NCI-H1436 (cell line): ENCODE measurements at regions not wholly inside any gene's neighbourhood (a gene's known extent, or its start where the extent isn't known, plus 50 kb on each side); places are given as distances from the start of the nearest gene placed in this dataset.
"Not testable (repeated sequence)": the region's sequence is repeated elsewhere in the genome, so short reads cannot be mapped to it uniquely, and the experiment has no call there.

Source experiments
- DNase-seq: peaks from one replicate; lab custom pipeline; 2025; lab: John Stamatoyannopoulos, UW

DNA sequence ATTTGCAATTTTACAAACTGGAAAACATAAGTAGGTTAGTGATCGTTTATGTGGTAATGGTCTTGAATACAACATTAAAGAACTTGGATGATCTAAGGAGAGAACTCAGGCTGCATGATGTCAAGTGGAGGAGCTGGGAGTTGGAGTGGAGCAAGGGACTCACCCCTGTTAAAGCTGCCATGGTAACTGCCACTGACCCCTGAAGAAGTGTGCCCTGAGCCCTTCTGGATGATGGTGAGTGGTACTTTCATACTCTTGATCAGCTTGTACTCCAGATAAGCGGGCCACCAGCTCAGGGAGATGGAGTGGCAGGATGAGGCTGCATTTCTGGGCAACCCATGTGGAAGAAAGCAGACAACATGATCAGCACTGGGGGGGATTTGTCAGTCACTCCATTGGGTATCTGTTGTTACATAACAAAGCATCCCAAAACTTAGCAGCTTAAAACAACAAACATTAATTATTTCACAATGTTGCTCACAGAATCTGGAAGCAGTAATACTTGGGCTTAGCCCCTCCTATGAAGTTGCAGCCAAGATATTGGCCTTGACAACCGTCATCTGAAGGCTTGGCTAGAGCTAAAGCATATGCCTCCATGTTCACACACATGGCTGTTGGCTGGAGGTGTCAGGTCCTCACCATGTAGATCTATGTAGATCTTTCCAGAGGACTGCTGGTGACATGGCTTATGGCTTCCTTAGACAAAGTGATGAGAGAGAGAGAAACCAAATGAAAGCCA, 213.8 kb downstream of the DUSP10 start:
- no peak for DNase-seq

GRCh38 chr1:221530159-221530558, 211.7 kb downstream of the DUSP10 start:
- not testable (repeated sequence) for DNase-seq

DNA sequence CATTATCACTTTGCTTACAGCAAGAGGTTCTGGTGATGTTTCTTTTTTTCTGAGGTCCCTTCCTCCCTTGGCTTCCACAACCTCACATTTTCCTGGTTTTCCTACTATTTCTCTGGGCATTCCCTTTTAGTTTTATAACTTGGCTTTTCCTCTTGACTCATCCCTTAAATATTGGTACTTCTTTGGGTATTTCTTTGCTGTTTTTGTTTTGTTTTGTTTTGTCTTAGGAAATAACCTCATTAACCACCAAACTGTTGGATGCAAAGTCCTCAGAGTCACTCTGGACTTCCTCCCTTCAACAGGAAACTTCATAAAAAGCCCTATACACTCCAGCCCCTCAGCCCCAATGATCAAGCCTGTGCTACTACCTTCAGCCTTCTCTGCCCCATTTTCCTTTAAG, 211.1 kb downstream of the DUSP10 start:
- no peak for DNase-seq

DNA sequence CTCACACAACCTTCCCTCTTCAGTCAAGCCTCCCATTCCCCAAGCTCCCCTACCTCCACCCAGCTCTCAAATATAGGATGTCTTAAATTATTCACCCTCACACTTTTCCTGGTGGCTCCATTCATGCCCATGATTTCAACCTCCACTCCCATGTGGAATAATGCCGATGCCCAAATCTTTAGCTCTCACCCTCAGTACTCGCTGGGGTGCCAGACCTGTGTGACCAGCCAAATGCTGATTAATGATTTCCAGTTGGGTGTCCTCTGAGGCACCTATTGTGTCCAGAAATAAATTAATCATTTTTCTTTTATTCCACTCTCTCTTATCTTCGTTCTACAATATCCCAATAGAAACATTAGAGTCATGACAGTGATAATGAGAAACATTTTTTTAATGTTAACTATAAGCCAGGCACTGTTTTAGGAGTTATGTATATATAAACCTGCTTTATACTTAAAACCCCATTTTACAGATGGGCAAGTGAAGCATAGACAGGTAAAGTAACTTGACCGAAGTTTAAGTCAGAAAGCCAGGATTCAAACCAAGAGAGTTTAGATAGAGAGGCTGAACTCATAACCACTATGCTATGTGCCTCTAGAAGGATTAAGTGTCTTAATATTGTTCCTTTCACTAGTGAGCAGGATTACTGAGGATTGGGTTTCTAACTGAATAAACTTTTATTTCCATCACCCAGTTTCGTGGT, 209.7 kb downstream of the DUSP10 start:
- DNase-seq: no peak

- no peak for DNase-seq
Measured at GRCh38 chr1:221541296-221541695, 200.6 kb downstream of the DUSP10 start.

DNA sequence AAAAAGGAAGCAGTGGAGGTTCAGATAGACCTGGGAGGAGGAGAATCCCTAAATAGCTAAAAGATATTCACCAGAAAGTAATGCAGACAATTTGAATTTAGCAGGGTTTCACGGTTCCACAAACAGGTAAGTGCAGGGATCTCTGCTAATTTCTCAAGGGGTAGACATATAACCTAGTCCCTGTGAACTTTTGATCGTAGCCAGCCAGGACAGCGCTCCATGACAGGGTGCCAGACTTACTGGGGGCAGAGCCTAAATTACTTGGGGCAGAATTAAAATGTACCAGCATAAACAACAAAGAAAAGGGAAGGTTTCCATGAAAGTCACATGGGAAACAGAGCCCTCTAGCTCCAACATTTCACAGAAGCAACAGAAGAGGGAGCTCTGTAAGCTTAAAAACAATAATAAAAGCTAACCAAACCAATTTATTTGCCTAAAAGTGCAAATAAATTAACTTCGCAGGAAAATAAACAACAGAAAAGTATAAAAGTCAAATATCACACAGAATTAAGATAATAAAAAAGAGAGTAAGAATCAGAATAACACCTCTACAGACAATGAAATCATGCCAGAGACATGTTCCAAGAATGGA, 198.3 kb downstream of the DUSP10 start:
- peak; percentile 15 for DNase-seq

- no peak for DNase-seq
Measured at GRCh38 chr1:221548942-221549341, 192.9 kb downstream of the DUSP10 start.

DNA sequence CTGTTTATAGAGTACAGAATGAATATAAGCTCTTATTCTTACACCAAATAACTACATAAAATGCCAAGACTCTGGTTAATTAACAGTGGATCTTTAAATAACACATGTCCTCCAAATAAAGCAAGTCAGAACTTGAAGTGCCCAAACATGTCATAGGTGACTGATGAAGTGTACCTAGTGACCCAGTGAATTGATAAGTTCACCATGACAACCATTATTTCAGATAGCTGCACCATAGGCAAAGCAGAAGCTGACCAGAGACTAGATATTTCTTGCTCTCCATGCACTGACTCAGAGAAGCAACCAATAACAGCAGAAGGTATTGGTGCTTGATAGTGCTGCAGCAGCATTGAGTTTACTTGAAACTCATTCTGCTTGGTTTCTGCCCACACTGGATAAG, 192.1 kb downstream of the DUSP10 start:
- no peak for DNase-seq

DNA sequence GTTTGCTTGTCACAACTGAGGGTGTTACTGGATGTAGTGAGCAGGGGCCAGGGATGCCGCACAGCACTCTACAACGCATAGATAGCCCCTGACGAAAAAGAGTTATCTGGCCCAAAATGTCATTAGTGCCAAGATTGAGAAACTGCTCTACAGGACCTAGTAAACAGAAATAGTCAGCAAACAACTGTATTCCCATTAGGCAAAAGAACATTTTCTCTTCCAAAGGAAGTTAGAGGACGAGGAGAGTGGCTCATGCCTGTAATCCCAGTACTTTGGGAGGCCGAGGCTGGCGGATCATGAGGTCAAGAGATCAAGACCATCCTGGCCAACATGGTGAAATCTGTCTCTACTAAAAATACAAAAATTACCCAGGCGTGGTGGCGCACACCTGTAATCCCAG, 189.1 kb downstream of the DUSP10 start:
- DNase-seq: not testable (repeated sequence)

DNA sequence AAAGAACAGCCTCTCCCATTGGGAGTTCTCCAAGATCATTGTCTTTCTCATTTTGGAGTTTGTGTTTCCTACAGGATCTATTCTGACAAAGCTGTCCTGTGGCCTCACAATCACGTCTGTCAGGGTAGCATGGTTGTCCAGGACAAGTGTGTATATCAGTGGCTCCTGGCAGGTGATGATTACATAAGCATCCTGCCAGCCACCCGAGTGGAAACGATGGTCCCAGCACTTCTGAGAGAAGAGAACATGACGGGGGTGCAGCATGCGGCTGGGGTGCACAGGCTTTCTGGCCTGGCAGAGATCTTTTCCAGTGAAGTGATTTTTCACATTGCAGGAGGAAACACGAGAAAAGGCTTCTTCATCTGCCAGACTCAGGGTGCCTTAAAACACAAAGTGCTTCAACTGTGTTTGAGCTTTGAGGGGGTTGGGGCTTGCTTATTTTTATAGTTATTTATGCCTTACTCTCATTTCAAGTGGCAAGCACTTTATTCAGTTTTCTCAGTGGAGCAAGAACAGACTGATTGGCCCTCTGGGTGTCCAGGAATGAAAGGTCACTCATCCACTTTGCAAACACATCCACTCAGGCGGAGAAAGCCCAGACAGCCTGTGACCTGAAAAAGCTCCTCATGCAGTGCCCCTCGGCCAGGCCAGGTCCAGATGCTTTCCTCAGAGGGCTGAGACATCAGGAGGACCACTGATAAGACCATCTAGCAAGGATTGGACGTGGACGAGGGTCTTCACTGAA, 186.0 kb downstream of the DUSP10 start:
- DNase-seq: no peak

GRCh38 chr1:221556435-221556834, 185.5 kb downstream of the DUSP10 start:
- DNase-seq: no peak

GRCh38 chr1:221557013-221557412, 184.9 kb downstream of the DUSP10 start:
- no peak for DNase-seq

- no peak for DNase-seq
Measured at GRCh38 chr1:221558396-221558795, 183.5 kb downstream of the DUSP10 start.

DNA sequence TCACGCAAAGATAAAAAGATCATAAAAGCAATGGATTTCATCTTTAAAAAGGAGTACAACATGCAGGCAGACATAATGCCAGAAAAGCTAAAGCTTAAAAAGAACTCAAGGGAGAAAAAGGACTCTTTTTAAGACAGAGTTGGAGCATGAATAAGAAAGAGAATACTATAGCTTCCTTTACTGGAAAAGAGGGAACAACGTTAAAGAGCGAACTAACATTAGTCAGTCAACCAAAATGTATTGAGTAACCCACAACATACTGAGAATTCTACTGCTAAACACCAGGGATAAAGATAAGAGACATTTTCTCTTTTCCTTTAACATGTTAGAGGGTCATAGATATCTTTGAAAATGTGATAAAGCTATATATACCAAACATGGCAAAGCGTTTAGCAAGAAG, 182.0 kb downstream of the DUSP10 start:
- no peak for DNase-seq

- DNase-seq: peak; percentile 43
Measured at GRCh38 chr1:221562542-221563475, 179.1 kb downstream of the DUSP10 start.

- no peak for DNase-seq
Measured at GRCh38 chr1:221563476-221563921, 178.4 kb downstream of the DUSP10 start.

- no peak for DNase-seq
Measured at GRCh38 chr1:221564891-221565290, 177.0 kb downstream of the DUSP10 start.

DNA sequence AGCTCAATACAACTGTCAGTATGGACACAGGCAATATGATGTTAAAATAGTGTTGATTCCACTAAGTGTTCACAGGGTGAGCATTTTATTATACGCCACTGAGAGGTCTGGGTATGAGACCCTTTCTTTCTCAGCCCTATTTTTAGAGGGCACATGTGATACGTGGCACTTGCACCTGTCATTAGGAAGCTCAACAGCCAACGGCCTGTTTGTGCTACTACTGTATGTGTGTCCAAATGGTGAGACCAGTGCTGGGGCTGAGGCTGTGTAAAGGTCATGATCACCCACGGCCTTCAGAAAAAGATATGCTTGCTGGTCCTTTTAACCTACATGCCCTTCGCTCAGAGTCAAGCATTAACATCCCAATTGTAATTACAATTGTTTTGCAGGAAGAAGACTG, 176.2 kb downstream of the DUSP10 start:
- DNase-seq: no peak

DNA sequence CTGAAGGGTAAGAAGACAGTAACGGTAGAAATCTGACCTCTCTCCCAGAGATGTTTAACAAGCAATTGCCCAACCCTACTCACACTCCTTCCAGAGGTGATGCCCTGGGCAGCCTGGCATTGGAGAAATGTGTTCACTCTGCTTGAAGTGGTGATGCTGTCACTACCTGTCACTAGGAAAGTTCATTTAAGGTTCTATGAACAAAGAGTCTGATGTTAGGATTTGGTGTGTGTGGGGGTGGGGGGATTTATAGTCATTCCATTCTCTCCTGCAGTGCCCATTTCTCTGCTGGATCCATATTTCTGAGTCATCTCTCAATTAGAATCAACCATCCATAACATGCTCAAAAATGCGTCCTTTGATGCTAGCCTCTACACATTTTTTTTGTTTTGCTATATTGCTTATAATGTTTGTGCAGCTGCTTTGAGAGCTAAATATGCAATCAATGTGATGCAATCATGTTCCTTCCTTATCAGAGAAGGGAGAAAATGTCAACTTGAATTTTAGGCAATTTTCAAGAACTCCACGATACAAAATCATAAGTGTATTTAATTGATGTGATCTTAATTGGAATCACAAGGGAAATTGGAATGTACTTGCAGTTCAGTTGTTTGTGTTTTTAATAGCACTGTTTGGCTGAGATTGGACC, 173.9 kb downstream of the DUSP10 start:
- no peak for DNase-seq

DNA sequence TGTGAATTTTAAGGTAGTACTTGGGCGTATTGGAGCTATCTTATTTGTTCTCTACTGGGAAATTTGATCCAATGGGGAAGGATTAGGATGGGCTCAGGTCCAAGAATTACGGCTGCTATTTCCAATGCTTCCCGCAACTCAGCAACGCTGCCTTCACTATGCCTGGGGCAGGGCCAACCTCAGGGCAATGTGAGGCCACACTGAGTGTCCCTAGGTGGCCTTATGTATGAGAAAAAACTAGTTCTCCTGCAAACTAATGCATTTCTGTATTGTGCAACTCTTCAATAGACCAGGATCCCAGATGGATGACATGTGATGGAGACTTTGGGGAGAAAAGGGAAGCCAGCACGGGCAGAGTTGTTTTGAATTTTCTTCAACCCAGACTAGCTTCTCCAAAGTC, 168.1 kb downstream of the DUSP10 start:
- no peak for DNase-seq

DNA sequence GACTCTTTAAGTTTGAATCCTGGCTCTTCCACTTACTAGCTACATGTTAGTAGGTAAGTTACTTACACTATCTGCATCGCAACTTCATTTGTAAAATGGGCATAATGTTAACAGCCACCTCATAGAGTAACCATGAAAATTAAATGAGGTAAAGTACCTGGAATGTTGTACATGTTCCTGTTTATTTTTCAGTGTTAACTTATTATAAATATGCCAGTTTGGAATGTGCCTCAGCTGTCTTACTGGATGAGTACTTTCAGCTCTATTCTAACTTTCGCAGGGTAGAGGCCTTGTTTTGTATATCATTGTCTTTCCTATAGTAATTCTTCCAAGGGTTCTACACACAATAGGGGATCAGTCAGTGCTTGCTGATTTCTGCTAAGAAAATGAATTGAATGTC, 167.4 kb downstream of the DUSP10 start:
- no peak for DNase-seq
